SK-N-SH (cell line): ENCODE measurements at regions not wholly inside any gene's neighbourhood (a gene's known extent, or its start where the extent isn't known, plus 50 kb on each side); places are given as distances from the start of the nearest gene placed in this dataset.

Experiments used
- CTCF ChIA-PET: fragments of 300-600, 350-600 bp; formaldehyde crosslinking; extraction: SDS; loops from one replicate; lab custom pipeline; 2021; lab: Yijun Ruan, JAX
- POLR2A ChIA-PET: fragments of 350-600 bp; sonication (Branson Sonifier 250); formaldehyde crosslinking; extraction: SDS; loops from one replicate; lab custom pipeline; 2020; ENCODE audit warnings: antibody characterized with exemption, inconsistent platforms; lab: Yijun Ruan, JAX
- DNase-seq: peaks from one replicate; pipeline ENCODE4 v3.0.0; 2012
- H2AFZ ChIP-seq: fragments of 200-600 bp; sonication (generic); 2 replicates; pipeline ENCODE4 v1.8.1; 2016; ENCODE audit warnings: antibody characterized with exemption, mild to moderate bottlenecking, low read depth
- H3F3A ChIP-seq: fragments of 200-600 bp; sonication (generic); replicated peaks from 2 replicates; pipeline ENCODE3; 2016; ENCODE audit warnings: antibody characterized with exemption, mild to moderate bottlenecking; ENCODE audit not compliant: insufficient read depth
- H3K27ac ChIP-seq, 2 experiments: fragments of 200-500 bp in 1 of 2; fragments of 200-600 bp in 1 of 2; sonication (Bioruptor generic) in 1 of 2; sonication (generic), shearing (Covaris generic) in 1 of 2; 2 replicates each; pipeline versions ENCODE4 v1.5.1 to v1.6.1; 2014 to 2016; ENCODE audit warnings: low read depth in 2 of 2, inconsistent platforms in 1 of 2, low read length in 1 of 2, mild to moderate bottlenecking in 1 of 2, mixed read lengths in 1 of 2
- H3K27me3 ChIP-seq: fragments of 200-600 bp; sonication (generic), shearing (Covaris generic); 2 replicates; pipeline ENCODE4 v1.6.1; 2016; ENCODE audit warnings: mixed run types; ENCODE audit not compliant: insufficient read depth
- H3K36me3 ChIP-seq, 2 experiments: fragments of 200-500 bp in 1 of 2; fragments of 200-600 bp in 1 of 2; sonication (Bioruptor generic) in 1 of 2; sonication (generic) in 1 of 2; replicated peaks in 1 of 2; 2 replicates each; pipeline versions ENCODE3 to v1.5.1; 2014 to 2016; ENCODE audit warnings: low read length in 1 of 2, mild to moderate bottlenecking in 1 of 2; ENCODE audit not compliant: insufficient read depth in 2 of 2, control insufficient read depth in 1 of 2
- H3K4me1 ChIP-seq, 2 experiments: fragments of 200-500 bp in 1 of 2; fragments of 200-600 bp in 1 of 2; sonication (Bioruptor generic) in 1 of 2; sonication (generic), shearing (Covaris generic) in 1 of 2; 2 replicates each; pipeline versions ENCODE4 v1.5.1 to v1.6.1; 2014 to 2016; ENCODE audit warnings: low read depth in 1 of 2, low read length in 1 of 2, mixed run types in 1 of 2; ENCODE audit not compliant: insufficient read depth in 2 of 2, control insufficient read depth in 1 of 2
- H3K4me2 ChIP-seq: fragments of 200-600 bp; sonication (generic), shearing (Covaris generic); 2 replicates; pipeline ENCODE4 v1.6.1; 2017; ENCODE audit warnings: mixed run types
- H3K4me3 ChIP-seq, 2 experiments: fragments of 200-500 bp in 1 of 2; fragments of 200-600 bp in 1 of 2; sonication (Bioruptor generic) in 1 of 2; sonication (generic), shearing (Covaris generic) in 1 of 2; 2 replicates each; pipeline versions ENCODE4 v1.5.1 to v1.8.1; 2014 to 2016; ENCODE audit warnings: low read depth in 2 of 2, inconsistent platforms in 1 of 2, low read length in 1 of 2, mild to moderate bottlenecking in 1 of 2, mixed read lengths in 1 of 2, moderate library complexity in 1 of 2
- H3K79me2 ChIP-seq: fragments of 200-600 bp; sonication (generic); 2 replicates; pipeline ENCODE4 v1.8.1; 2017; ENCODE audit warnings: mild to moderate bottlenecking; ENCODE audit not compliant: insufficient read depth
- H3K9ac ChIP-seq: fragments of 200-600 bp; sonication (generic); 2 replicates; pipeline ENCODE4 v1.6.1; 2017; ENCODE audit warnings: mixed run types
- H3K9me2 ChIP-seq: fragments of 200-600 bp; sonication (generic); 2 replicates; pipeline ENCODE4 v1.6.1; 2017; ENCODE audit warnings: mixed run types
- H3K9me3 ChIP-seq: fragments of 200-600 bp; sonication (generic); 2 replicates; pipeline ENCODE4 v1.6.1; 2017; ENCODE audit warnings: mixed run types, mild to moderate bottlenecking, moderate library complexity
- H4K20me1 ChIP-seq: fragments of 200-600 bp; sonication (generic); 2 replicates; pipeline ENCODE4 v1.6.1; 2017; ENCODE audit warnings: mild to moderate bottlenecking, mixed run types; ENCODE audit not compliant: insufficient read depth
- CHD2 ChIP-seq: fragments of 150-350 bp; IDR thresholded peaks from 2 replicates; pipeline ENCODE4 v1.6.1; 2018; ENCODE audit warnings: low read length; ENCODE audit not compliant: partially characterized antibody
- ELF1 ChIP-seq: IDR thresholded peaks from 2 replicates; pipeline ENCODE4 v1.4.0; 2012
- FOSL2 ChIP-seq: IDR thresholded peaks from 2 replicates; pipeline ENCODE4 v1.4.0; 2012; ENCODE audit warnings: low read depth, mild to moderate bottlenecking, moderate library complexity, borderline replicate concordance
- FOXJ3 ChIP-seq: sonication (generic); formaldehyde crosslinking; IDR thresholded peaks from 2 replicates; pipeline ENCODE4 v1.5.1; 2020; ENCODE audit warnings: mild to moderate bottlenecking, missing genetic modification reagents
- JUND ChIP-seq: IDR thresholded peaks from 2 replicates; pipeline ENCODE4 v1.4.0; 2012
- NFIC ChIP-seq: IDR thresholded peaks from 2 replicates; pipeline ENCODE4 v1.4.0; 2012; ENCODE audit warnings: borderline replicate concordance
- NRF1 ChIP-seq: IDR thresholded peaks from 2 replicates; pipeline ENCODE4 v1.6.1; 2012; ENCODE audit warnings: low read depth, mild to moderate bottlenecking, low read length
- POLR2AphosphoS5 ChIP-seq: IDR thresholded peaks from 2 replicates; pipeline ENCODE4 v1.6.1; 2012; ENCODE audit warnings: low read depth, low read length
- RAD21 ChIP-seq: IDR thresholded peaks from 2 replicates; pipeline ENCODE4 v1.6.1; 2012; ENCODE audit warnings: mild to moderate bottlenecking, low read length
- RCOR1 ChIP-seq: fragments of 150-350 bp; IDR thresholded peaks from 2 replicates; pipeline ENCODE4 v1.6.1; 2017; ENCODE audit warnings: antibody characterized with exemption, low read length
- TAF1 ChIP-seq: IDR thresholded peaks from 2 replicates; pipeline ENCODE4 v1.6.1; 2012; ENCODE audit warnings: low read depth, mild to moderate bottlenecking, low read length, moderate library complexity, borderline replicate concordance
- TCF12 ChIP-seq: IDR thresholded peaks from 2 replicates; pipeline ENCODE4 v1.4.0; 2012
- YY1 ChIP-seq: IDR thresholded peaks from 2 replicates; pipeline ENCODE4 v1.4.0; 2012; ENCODE audit warnings: low read depth, mild to moderate bottlenecking
- WGBS: methylation state at CpG from one replicate; pipeline ENCODE4 v1.1.6; 2017; ENCODE audit warnings: low lambda C conversion rate; 5-methylcytosine and 5-hydroxymethylcytosine counted together
- TF ChIP-seq, protein P1 (sequence below): fragments of 150-350 bp; IDR thresholded peaks from 2 replicates; pipeline ENCODE4 v1.6.1; 2016; ENCODE audit warnings: mild to moderate bottlenecking, low read depth, low read length
- TF ChIP-seq, protein P2 (sequence below): fragments of 150-350 bp; IDR thresholded peaks from 2 replicates; pipeline ENCODE4 v1.6.1; 2017; ENCODE audit warnings: antibody characterized with exemption, low read length, low read depth, borderline replicate concordance
- TF ChIP-seq, protein P3 (sequence below): IDR thresholded peaks from 2 replicates; pipeline ENCODE4 v1.4.0; 2012; ENCODE audit warnings: low read depth
- TF ChIP-seq, protein P4 (sequence below): IDR thresholded peaks from 2 replicates; pipeline ENCODE4 v1.6.1; 2012; ENCODE audit warnings: mild to moderate bottlenecking, low read depth, low read length, moderate library complexity
- TF ChIP-seq, protein P5 (sequence below): IDR thresholded peaks from 2 replicates; pipeline ENCODE4 v1.4.0; 2012; ENCODE audit warnings: low read depth, borderline replicate concordance

DNA sequence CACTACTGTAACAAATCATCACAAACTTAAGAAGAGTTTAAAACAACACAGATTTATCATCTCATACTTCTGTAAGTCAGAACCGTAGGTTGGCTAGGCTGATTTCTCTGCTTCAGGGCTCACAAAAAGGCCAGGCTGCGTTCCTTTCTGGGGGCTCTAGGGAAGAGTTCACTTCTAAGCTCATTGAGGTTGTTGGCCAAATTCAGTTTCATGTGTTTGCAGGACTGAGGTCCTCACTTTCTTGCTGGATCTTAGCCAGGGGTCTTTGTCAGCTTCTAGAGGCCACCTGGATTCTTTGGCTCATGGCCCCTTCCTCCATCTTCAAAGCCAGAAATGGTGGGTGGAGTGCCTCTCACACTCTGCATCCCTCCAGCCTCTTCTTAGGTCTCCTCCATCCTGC lies 76.0 kb downstream of the ACTBL2 start:
- TF ChIP-seq RCOR1 = no peak
- TF ChIP-seq TAF1 = no peak
- TF ChIP-seq NRF1 = no peak
- no peak for TF ChIP-seq JUND
- TF ChIP-seq ELF1 = no peak
- TF ChIP-seq, protein P1, sequence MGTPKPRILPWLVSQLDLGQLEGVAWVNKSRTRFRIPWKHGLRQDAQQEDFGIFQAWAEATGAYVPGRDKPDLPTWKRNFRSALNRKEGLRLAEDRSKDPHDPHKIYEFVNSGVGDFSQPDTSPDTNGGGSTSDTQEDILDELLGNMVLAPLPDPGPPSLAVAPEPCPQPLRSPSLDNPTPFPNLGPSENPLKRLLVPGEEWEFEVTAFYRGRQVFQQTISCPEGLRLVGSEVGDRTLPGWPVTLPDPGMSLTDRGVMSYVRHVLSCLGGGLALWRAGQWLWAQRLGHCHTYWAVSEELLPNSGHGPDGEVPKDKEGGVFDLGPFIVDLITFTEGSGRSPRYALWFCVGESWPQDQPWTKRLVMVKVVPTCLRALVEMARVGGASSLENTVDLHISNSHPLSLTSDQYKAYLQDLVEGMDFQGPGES = no peak
- Histone ChIP-seq H3K4me1 (peaks cover 0 to 6% of the 10 kb centered on the region in 2 experiments; a peak in 2 of 4 replicates), H3K27me3 (no peaks in the 10 kb centered on the region), H3F3A (no peaks in the 10 kb centered on the region), H3K4me2 (no peak overlapping the region), H3K9ac (no peak overlapping the region), H3K79me2 (no peaks in the 10 kb centered on the region), H3K9me3 (no peaks in the 10 kb centered on the region), H3K9me2 (no peaks in the 10 kb centered on the region), H4K20me1 (no peaks in the 10 kb centered on the region), H3K4me3 (no peak overlapping the region), H3K36me3 (no peaks in the 10 kb centered on the region), H3K27ac (no peak overlapping the region), H2AFZ (no peak overlapping the region)
- CTCF ChIA-PET = no interaction called here
- 70% methylated on average over 2 of the region's 2 CpGs for WGBS
- DNase-seq = no peak
- POLR2A ChIA-PET = no interaction called here

DNA sequence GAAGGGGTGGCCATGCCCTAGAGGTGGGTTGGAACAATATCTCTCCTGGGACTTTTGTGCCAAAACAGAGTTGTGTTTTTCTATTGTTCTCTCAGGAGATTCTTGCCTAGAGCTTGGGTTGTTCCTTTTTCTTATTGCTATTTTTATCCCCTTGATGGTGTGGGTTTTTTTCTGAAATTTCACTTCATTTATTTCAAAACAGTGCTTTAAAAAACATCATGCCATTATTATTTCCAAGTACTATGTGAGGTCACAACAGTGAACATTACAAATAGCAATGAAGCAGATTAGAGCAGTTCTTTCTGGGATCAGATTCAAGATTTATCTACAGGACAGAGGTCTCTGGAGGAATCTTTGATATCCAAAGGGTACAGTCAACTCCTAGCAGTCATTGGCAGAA lies 76.6 kb downstream of the ACTBL2 start:
- H4K20me1 ChIP-seq = no peaks in the 10 kb centered on the region
- no peaks in the 10 kb centered on the region for H3K9me2 ChIP-seq
- no peaks in the 10 kb centered on the region for H3K79me2 ChIP-seq
- no peaks in the 10 kb centered on the region for H3K36me3 ChIP-seq
- H3K27me3 ChIP-seq = no peaks in the 10 kb centered on the region
- H3K4me3 ChIP-seq = no peak overlapping the region
- DNase-seq = no peak
- TF ChIP-seq POLR2AphosphoS5 (no peak), CHD2 (no peak), RAD21 (no peak), ELF1 (no peak), YY1 (no peak), NFIC (no peak), FOSL2 (no peak), TCF12 (no peak), FOXJ3 (CRISPR knock-in tag) (no peak)
- TF ChIP-seq, protein P2, sequence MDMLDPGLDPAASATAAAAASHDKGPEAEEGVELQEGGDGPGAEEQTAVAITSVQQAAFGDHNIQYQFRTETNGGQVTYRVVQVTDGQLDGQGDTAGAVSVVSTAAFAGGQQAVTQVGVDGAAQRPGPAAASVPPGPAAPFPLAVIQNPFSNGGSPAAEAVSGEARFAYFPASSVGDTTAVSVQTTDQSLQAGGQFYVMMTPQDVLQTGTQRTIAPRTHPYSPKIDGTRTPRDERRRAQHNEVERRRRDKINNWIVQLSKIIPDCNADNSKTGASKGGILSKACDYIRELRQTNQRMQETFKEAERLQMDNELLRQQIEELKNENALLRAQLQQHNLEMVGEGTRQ = no peak
- TF ChIP-seq, protein P3, sequence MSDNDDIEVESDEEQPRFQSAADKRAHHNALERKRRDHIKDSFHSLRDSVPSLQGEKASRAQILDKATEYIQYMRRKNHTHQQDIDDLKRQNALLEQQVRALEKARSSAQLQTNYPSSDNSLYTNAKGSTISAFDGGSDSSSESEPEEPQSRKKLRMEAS = no peak
- TF ChIP-seq, protein P1 = no peak
- TF ChIP-seq, protein P4, sequence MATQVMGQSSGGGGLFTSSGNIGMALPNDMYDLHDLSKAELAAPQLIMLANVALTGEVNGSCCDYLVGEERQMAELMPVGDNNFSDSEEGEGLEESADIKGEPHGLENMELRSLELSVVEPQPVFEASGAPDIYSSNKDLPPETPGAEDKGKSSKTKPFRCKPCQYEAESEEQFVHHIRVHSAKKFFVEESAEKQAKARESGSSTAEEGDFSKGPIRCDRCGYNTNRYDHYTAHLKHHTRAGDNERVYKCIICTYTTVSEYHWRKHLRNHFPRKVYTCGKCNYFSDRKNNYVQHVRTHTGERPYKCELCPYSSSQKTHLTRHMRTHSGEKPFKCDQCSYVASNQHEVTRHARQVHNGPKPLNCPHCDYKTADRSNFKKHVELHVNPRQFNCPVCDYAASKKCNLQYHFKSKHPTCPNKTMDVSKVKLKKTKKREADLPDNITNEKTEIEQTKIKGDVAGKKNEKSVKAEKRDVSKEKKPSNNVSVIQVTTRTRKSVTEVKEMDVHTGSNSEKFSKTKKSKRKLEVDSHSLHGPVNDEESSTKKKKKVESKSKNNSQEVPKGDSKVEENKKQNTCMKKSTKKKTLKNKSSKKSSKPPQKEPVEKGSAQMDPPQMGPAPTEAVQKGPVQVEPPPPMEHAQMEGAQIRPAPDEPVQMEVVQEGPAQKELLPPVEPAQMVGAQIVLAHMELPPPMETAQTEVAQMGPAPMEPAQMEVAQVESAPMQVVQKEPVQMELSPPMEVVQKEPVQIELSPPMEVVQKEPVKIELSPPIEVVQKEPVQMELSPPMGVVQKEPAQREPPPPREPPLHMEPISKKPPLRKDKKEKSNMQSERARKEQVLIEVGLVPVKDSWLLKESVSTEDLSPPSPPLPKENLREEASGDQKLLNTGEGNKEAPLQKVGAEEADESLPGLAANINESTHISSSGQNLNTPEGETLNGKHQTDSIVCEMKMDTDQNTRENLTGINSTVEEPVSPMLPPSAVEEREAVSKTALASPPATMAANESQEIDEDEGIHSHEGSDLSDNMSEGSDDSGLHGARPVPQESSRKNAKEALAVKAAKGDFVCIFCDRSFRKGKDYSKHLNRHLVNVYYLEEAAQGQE = no peak
- TF ChIP-seq, protein P5, sequence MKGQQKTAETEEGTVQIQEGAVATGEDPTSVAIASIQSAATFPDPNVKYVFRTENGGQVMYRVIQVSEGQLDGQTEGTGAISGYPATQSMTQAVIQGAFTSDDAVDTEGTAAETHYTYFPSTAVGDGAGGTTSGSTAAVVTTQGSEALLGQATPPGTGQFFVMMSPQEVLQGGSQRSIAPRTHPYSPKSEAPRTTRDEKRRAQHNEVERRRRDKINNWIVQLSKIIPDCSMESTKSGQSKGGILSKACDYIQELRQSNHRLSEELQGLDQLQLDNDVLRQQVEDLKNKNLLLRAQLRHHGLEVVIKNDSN = no peak
- TF ChIP-seq, all 33 proteins: peak for 0
- POLR2A ChIA-PET = no interaction called here
- H3K9me3 ChIP-seq = no peaks in the 10 kb centered on the region
- no peak overlapping the region for H2AFZ ChIP-seq
- CTCF ChIA-PET = no interaction called here
- H3K4me2 ChIP-seq = no peak overlapping the region
- no peak overlapping the region for H3K9ac ChIP-seq
- H3K4me1 ChIP-seq = peaks cover 0 to 4% of the 10 kb centered on the region in 2 experiments; a peak in 2 of 4 replicates
- H3F3A ChIP-seq = no peaks in the 10 kb centered on the region
- no peak overlapping the region for H3K27ac ChIP-seq
